ENCODE measurements at regions not wholly inside any gene's neighbourhood (a gene's known extent, or its start where the extent isn't known, plus 50 kb on each side); places are given as distances from the start of the nearest gene placed in this dataset.

- in situ Hi-C loops (cut with HindIII; ENCODE audit: low sequenced_read_pairs): no loop called here
Measured at GRCh38 chr22:49613108-49613507, 214.6 kb downstream of the BRD1 start.

- in situ Hi-C loops (cut with HindIII; ENCODE audit: low sequenced_read_pairs): no loop called here
Measured at GRCh38 chr22:49609207-49609876, 218.3 kb downstream of the BRD1 start.

DNA sequence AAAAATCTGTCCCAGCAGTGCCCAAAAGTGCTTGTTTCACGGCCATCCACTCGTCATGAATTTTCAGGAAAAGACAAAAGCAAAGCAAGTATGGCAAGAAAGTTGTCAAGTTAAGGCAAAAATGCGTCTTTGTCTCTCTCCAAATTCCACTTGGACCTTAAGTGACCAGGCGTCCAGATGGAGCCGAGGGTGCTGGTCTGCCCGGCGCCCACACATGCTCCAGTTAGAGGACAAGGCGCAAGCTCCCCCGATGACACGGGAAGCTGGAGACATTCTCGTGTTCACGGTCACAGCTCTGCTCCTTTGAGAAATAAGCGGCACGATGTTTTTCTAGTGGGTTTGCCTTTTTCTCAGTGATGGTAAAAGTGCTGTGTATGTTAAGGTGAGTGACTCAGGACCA is 219.0 kb downstream of the BRD1 start:
- in situ Hi-C loops (cut with HindIII; ENCODE audit: low sequenced_read_pairs): no loop called here

DNA sequence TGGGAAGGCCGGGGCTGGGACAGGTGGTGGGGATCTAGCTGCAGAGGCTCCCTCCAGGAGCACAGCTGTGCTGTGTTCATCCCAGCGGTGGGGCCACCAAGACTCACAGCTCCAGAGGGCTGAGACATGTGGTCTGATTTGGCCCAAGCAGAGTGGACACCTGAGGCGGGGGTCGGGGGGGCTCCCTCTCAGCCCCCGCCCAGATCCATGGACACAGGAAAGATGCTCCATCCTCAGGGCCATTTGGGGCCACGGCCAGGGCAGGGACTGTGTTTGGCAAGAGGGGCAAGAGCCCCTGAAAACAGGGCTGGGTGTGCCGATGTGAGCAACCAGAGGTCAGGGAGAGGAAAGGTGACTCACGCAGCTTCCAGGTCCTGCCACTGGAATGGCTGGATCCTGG is 219.4 kb downstream of the BRD1 start:
- in situ Hi-C loops (cut with HindIII; ENCODE audit: low sequenced_read_pairs): no loop called here

GRCh38 chr22:49607821-49608220 is 219.9 kb downstream of the BRD1 start:
- in situ Hi-C loops (cut with HindIII; ENCODE audit: low sequenced_read_pairs): no loop called here

DNA sequence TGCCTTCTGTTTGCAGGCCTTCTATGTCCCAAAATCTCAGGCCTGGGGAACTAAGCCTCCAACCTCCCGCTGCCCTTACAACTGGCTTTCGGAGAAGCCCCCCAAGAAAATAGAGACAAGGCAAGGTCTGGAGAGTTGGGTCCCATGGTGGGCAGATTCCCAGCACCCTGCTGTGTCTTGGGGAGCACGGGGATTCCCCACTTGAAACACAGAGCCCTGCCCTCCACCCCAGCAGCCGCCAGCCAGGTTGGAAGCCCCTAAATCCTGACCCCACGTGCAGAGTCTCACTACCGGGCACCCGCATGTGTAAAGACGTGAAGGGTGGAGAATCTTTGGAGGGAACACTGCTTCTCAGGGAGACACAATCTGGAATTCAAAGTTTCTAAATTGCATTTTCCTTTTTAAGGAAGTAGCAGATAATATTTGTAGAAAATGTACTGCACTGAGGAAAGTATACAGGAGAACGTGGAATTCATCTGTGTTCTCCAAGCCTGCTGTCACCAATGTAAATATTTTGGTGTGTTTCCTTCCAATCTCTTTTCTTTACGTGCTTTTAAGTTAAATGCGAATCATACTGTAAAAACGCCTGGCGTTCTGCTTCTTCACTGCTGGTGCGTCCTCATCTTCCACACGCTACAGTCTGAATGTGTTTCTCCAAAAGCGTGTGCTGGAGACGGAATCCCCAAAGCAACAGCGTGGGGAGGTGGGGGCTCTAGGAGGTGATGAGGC is 220.9 kb downstream of the BRD1 start:
- in situ Hi-C loops (cut with HindIII; ENCODE audit: low sequenced_read_pairs): no loop called here

GRCh38 chr22:49604732-49605302 is 222.9 kb downstream of the BRD1 start:
- in situ Hi-C loops (cut with HindIII; ENCODE audit: low sequenced_read_pairs): no loop called here

DNA sequence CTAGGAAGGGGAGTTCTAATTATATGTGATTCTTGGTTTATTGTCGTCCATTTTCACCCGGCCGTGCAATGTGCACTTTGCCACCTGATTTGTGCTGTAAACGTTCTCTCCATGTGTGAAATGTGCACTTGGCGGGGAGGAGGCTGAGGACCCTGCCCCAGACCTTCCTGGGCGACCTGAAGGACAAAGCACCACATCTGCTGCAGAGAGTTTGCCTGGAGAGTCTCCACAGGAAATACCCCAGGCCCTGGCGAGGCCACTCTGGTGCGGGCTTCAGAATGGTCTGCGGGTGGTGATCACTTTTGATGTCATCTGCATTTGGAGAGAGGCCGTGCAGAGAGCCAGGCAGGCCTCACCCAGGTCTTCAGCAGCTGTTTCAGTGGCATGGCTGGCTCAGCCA is 224.7 kb downstream of the BRD1 start:
- in situ Hi-C loops (cut with HindIII; ENCODE audit: low sequenced_read_pairs): no loop called here

DNA sequence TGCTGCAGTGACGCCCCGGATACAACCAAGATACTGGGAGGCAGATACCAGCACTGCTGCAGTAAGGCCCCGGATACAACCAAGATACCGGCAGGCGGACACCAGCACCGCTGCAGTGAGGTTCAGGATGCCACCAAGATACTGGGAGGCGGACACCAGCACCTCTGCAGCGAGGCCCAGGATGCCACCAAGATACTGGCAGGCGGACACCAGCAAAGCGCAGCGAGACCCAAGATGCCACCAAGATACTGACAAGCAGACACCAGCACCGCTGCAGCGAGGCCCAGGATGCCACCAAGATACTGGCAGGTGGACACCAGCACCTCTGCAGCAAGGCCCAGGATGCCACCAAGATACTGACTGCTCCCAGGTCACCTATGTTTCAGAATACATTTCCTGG is 225.2 kb downstream of the BRD1 start:
- in situ Hi-C loops (cut with HindIII; ENCODE audit: low sequenced_read_pairs): no loop called here

- in situ Hi-C loops (cut with HindIII; ENCODE audit: low sequenced_read_pairs): no loop called here
Measured at GRCh38 chr22:49601614-49602321, 225.9 kb downstream of the BRD1 start.

GRCh38 chr22:49600891-49601431 is 226.7 kb downstream of the BRD1 start:
- in situ Hi-C loops (cut with HindIII; ENCODE audit: low sequenced_read_pairs): no loop called here

- in situ Hi-C loops (cut with HindIII; ENCODE audit: low sequenced_read_pairs): no loop called here
Measured at GRCh38 chr22:49600468-49600867, 227.2 kb downstream of the BRD1 start.

- in situ Hi-C loops (cut with HindIII; ENCODE audit: low sequenced_read_pairs): no loop called here
Measured at GRCh38 chr22:49599691-49600455, 227.8 kb downstream of the BRD1 start.

DNA sequence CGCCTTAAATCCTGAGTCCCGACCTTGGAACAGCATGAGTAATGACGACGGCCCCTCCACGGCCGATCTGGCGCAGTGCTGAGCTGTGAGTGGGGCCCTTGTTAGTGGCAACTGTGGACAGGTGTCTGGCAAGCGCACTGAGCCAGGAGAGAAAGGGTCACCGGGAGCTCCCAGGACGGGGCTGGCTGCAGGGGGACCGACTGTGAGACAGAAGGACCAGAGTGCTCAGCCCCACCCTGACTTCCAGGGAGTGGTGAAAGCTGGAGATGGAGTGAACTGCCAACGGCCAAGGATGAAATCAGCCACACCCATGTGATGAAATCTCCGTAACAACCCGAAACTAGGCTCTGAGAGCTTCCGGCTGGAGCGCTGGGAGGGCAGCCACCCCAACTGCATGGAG is 228.6 kb downstream of the BRD1 start:
- in situ Hi-C loops (cut with HindIII; ENCODE audit: low sequenced_read_pairs): no loop called here

DNA sequence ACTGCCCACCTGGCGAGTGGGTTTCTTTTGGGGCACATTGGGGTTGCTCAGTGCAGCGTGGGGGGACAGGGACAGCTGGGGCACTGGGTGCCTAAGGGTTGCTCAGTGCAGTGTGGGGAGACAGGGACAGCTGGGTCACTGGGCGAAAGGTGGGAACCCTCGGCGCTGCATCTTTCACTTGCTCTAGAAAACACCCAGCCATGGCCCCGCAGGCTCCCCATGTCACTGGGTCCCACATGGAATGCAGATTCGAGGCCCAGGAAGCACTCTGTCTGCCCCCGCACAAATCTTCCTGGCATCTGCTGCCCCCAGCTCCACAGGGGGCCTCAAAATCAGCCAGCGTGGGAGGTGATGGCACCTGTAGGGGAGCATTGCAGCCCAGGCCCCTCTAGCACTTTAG is 229.3 kb downstream of the BRD1 start:
- in situ Hi-C loops (cut with HindIII; ENCODE audit: low sequenced_read_pairs): no loop called here

DNA sequence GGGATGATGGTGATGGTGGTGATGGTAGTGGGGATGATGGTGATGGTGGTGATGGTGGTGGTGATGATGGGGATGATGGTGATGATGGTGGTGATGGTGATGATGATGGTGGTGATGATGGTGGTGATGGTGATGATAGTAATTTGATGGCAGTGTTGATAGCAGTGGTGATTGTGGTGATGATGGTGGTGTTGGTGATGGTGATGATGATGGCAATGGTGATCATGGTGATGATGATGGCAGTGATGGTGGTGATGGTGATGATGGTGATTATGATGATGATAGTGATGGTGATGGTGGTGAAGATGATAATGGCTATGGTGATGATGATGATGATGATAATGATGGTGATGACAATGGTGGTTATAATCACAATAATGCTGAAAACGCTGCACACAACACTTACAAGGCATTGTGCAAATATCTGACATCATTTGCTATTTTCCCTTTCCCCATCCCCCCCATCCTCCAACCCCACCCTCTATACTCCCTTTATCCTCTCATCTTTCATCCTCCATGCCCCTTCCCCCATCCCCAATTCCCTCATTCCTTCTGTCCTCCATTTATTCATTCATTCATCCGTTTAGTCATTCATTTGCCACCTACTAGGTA is 230.1 kb downstream of the BRD1 start:
- in situ Hi-C loops (cut with HindIII; ENCODE audit: low sequenced_read_pairs): no loop called here

- in situ Hi-C loops (cut with HindIII; ENCODE audit: low sequenced_read_pairs): no loop called here
Measured at GRCh38 chr22:49595465-49596078, 232.1 kb downstream of the BRD1 start.

- in situ Hi-C loops (cut with HindIII; ENCODE audit: low sequenced_read_pairs): no loop called here
Measured at GRCh38 chr22:49594078-49594477, 233.6 kb downstream of the BRD1 start.

DNA sequence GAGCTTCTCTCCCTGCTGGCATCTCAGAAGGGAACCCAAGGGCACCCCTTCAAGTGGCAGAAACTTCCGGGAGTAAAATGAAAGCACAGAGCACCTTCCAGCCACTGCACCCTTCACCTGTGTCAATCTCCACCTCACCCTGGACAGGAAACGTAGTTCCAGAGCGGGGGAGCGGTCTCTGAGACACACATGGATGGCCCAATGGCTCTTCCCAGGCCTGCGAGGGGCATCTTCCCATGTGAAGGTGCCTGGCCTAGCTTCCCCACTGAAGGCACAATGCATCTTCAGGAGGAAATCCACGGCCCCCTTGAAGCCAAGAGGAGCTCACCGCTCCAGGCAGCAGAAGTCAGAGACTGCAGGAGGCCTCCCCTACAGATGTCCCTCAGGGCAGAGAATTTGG is 234.2 kb downstream of the BRD1 start:
- in situ Hi-C loops (cut with HindIII; ENCODE audit: low sequenced_read_pairs): no loop called here

All from DLD1 (cell line).